NT2/D1 (cell line): ENCODE measurements at regions not wholly inside any gene's neighbourhood (a gene's known extent, or its start where the extent isn't known, plus 50 kb on each side); places are given as distances from the start of the nearest gene placed in this dataset.

Experiments
- DNase-seq: peaks from one replicate; pipeline ENCODE4 v3.0.0-alpha.2; 2011; ENCODE audit warnings: low read depth, low spot score
- H3K27me3 ChIP-seq: 2 replicates; pipeline ENCODE4 v1.6.0; 2011; ENCODE audit warnings: mild to moderate bottlenecking; ENCODE audit not compliant: insufficient read length, insufficient read depth
- H3K36me3 ChIP-seq: 2 replicates; pipeline ENCODE4 v1.6.1; 2011; ENCODE audit warnings: mild to moderate bottlenecking, low read length, mixed read lengths; ENCODE audit not compliant: insufficient read depth, insufficient read length
- H3K4me1 ChIP-seq: 2 replicates; pipeline ENCODE4 v1.5.1; 2011; ENCODE audit not compliant: insufficient read depth, insufficient read length
- H3K4me3 ChIP-seq: 2 replicates; pipeline ENCODE4 v1.5.1; 2011; ENCODE audit warnings: low read depth; ENCODE audit not compliant: insufficient read length
- H3K9ac ChIP-seq: 2 replicates; pipeline ENCODE4 v1.6.0; 2011; ENCODE audit warnings: low read depth; ENCODE audit not compliant: insufficient read length
- H3K9me3 ChIP-seq: 2 replicates; pipeline ENCODE4 v1.5.1; 2011; ENCODE audit warnings: mild to moderate bottlenecking, low read length; ENCODE audit not compliant: insufficient read depth
- SUZ12 ChIP-seq: IDR thresholded peaks from 2 replicates; pipeline ENCODE4 v1.6.1; 2011; ENCODE audit not compliant: insufficient read length, insufficient read depth; ENCODE audit errors: extremely low read depth
- YY1 ChIP-seq: IDR thresholded peaks from 2 replicates; pipeline ENCODE4 v1.6.1; 2011; ENCODE audit not compliant: insufficient read length, insufficient read depth
- ZNF274 ChIP-seq: IDR thresholded peaks from 2 replicates; pipeline ENCODE4 v1.6.1; 2011; ENCODE audit warnings: mild to moderate bottlenecking, low read depth, low read length

DNA sequence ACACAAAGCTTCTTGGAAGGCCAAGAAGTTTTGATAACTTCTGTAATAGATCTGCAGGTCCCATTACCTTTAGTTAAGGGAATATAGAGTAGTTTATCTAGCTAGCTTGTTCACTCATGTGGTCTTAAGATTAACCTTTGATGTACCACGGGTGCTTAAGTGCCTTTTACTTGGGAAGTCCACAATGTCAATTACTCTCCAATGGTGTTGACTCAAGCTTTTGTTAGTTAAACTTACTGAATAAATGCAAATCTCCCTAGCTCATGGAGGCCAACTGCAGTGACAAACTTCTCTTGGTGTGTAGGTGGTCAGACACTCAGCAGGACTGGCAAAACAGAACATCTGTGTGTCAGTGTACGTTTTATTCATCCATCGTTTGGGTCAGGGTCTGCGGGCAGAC, 501.5 kb downstream of the ELAVL2 start:
- no peaks in the 10 kb centered on the region for H3K4me1 ChIP-seq
- no peaks in the 10 kb centered on the region for H3K36me3 ChIP-seq
- no peaks in the 10 kb centered on the region for H3K9me3 ChIP-seq
- no peak overlapping the region for H3K4me3 ChIP-seq
- DNase-seq, result peak; percentile 32
- H3K27me3 ChIP-seq, result no peaks in the 10 kb centered on the region
- no peak overlapping the region for H3K9ac ChIP-seq
- TF ChIP-seq SUZ12 (no peak), YY1 (no peak), ZNF274 (no peak)

DNA sequence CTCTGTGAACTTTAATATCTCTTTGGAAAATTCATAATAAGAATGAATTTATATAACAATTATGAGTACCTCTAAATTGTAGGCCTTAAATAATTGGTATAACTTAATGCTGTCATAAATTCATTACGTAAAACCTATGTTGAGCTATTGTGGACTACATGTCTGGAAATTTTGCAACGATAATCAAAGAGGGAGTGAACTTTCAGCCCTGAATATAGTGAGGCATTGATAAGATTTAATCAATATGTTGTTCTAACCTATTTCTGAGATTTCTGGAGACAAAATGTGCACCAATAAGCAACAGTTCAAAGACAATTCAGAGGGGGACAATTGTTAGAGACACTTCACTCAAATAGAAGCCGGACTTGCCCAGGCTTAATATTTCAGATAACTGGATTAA, 499.4 kb downstream of the ELAVL2 start:
- H3K9ac ChIP-seq, result no peak overlapping the region
- peaks cover 16% of the 10 kb centered on the region; the same call in 1 of the 2 replicates for H3K9me3 ChIP-seq
- no peak for TF ChIP-seq SUZ12
- TF ChIP-seq ZNF274, result no peak
- TF ChIP-seq YY1, result no peak
- no peaks in the 10 kb centered on the region for H3K4me1 ChIP-seq
- no peak for DNase-seq
- H3K36me3 ChIP-seq, result no peaks in the 10 kb centered on the region
- H3K4me3 ChIP-seq, result no peak overlapping the region
- no peaks in the 10 kb centered on the region for H3K27me3 ChIP-seq

DNA sequence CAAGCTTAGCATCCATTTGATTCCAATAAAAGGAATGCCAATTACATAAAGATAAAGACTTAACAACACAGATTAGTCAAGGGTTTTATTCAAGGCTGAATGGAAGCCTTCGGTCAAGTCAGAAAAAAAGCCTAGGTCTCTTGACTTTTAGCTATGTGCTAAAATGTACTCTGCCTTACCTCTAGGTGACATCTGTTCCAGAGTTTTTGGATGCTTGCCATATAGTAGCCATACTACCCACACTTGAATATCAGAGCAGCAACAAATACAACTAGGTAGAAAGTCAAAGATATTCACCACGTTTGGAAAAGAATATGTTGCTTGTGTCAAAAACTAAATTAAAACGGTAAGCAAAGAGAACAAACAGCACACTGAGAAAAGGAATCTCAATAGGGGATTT, 484.7 kb downstream of the ELAVL2 start:
- Histone ChIP-seq H3K9ac (no peak overlapping the region), H3K36me3 (no peaks in the 10 kb centered on the region), H3K27me3 (no peaks in the 10 kb centered on the region), H3K4me3 (no peak overlapping the region), H3K9me3 (no peaks in the 10 kb centered on the region), H3K4me1 (no peaks in the 10 kb centered on the region)
- TF ChIP-seq YY1 (no peak), SUZ12 (no peak), ZNF274 (no peak)
- no peak for DNase-seq

DNA sequence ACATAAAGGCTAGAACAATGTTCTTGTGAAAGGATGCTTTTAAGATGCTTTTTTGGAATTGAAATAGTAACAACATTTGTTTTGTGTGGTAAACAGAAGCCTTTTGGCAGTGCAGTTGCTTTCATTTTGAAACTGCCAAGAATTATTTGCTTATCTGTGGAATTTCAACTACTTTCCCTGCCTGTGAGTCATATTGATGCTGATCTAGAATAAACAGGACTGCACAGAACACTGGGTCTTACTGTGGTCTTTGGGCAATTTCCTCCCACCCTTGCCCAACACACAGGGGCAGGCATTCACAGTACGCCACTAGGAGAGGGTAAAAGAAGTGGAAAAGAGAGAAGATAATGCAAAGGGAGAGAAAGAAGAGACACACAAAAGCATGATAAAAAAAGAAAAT, 483.7 kb downstream of the ELAVL2 start:
- H3K4me3 ChIP-seq, result no peak overlapping the region

DNA sequence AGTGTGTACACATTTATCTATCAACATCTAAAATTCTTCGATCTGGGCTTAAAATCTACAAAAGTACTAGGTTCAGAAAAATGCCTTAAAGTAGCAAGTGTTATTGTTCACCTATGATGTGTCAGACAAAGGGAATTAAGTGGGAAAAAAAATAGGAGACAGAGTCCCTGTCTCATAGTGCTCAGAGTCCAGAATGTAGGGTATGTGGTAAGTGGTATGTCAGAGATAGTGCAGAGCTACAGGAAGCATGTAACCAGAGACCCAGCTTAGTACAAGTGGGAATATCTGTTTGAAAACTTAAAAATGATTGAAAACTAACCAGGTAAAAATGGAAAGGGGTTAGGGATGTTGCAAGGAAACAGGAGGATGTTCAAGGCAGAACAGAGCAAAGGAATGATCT, 482.8 kb downstream of the ELAVL2 start:
- Histone ChIP-seq H3K4me1 (no peaks in the 10 kb centered on the region), H3K36me3 (no peaks in the 10 kb centered on the region), H3K9me3 (no peaks in the 10 kb centered on the region), H3K4me3 (no peak overlapping the region), H3K9ac (no peak overlapping the region), H3K27me3 (no peaks in the 10 kb centered on the region)
- TF ChIP-seq ZNF274 (no peak), SUZ12 (no peak), YY1 (no peak)
- no peak for DNase-seq

More for the DNA sequence above, 483.7 kb downstream of the ELAVL2 start:
- Histone ChIP-seq H3K27me3 (no peaks in the 10 kb centered on the region), H3K36me3 (no peaks in the 10 kb centered on the region), H3K9me3 (no peaks in the 10 kb centered on the region), H3K4me1 (no peaks in the 10 kb centered on the region), H3K9ac (no peak overlapping the region)
- no peak for TF ChIP-seq YY1
- no peak for TF ChIP-seq ZNF274
- TF ChIP-seq SUZ12, result no peak
- no peak for DNase-seq

DNA sequence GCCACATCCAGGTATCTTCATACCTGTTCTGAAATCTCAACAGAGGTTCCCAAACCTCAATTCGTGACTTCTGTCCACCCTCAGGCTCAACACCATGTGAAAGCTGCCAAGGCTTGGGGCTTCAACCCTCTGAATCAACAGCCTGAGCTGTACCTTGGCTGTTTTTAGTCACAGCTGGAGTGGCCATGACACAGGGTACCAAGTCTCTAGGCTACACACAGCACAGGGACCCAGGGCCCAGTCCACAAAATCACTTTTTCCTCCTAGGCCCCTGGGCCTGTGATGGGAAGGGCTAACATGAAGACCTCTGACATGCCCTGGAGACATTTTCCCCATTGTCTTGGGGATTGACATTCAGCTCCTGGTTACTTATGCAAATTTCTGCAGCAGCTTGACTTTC, 464.9 kb downstream of the ELAVL2 start:
- H3K36me3 ChIP-seq, result no peaks in the 10 kb centered on the region
- DNase-seq, result no peak
- H3K4me1 ChIP-seq, result no peaks in the 10 kb centered on the region
- peaks cover 40% of the 10 kb centered on the region for H3K9me3 ChIP-seq
- TF ChIP-seq SUZ12 (no peak), ZNF274 (no peak), YY1 (no peak)
- H3K27me3 ChIP-seq, result no peaks in the 10 kb centered on the region
- H3K4me3 ChIP-seq, result no peak overlapping the region
- no peak overlapping the region for H3K9ac ChIP-seq

DNA sequence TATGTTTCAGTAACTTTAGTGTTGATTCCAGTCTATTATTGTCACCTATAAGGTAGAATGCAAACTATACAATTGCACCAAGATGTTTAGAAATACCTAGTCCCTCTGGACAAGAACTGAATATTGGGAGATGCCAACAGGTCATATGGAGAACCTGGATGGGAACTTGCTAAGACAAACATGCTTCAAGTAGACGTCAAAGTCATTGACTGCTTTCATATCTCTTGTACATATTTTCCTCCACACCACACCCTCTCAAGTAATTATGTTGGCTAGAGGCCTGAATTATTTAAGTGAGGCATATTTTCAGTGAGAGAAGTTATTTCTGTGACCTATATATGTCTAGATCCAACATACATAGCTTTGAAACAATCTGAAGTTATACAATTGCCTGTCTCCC, 453.3 kb downstream of the ELAVL2 start:
- Histone ChIP-seq H3K27me3 (no peaks in the 10 kb centered on the region), H3K9ac (no peak overlapping the region), H3K9me3 (no peaks in the 10 kb centered on the region), H3K4me1 (no peaks in the 10 kb centered on the region), H3K4me3 (no peak overlapping the region), H3K36me3 (no peaks in the 10 kb centered on the region)
- TF ChIP-seq YY1 (no peak), SUZ12 (no peak), ZNF274 (no peak)
- no peak for DNase-seq
